BLaER1 treated with 17β-estradiol and CSF1 and Interleukin-3, amounts not matched to agents 10 nM and 100 nM (cell line): ENCODE measurements at regions not wholly inside any gene's neighbourhood (a gene's known extent, or its start where the extent isn't known, plus 50 kb on each side); places are given as distances from the start of the nearest gene placed in this dataset.

Experiments
- H3K27ac ChIP-seq, 11 experiments: shearing (Covaris generic); formaldehyde crosslinking; 2 replicates each; pipeline ENCODE4 v1.8.1; 2022
- H3K27me3 ChIP-seq, 11 experiments: shearing (Covaris generic); formaldehyde crosslinking; 2 replicates each; pipeline ENCODE4 v1.8.1; 2022
- H3K36me3 ChIP-seq, 11 experiments: shearing (Covaris generic); formaldehyde crosslinking; 2 replicates each; pipeline ENCODE4 v1.8.1; 2022
- H3K4me1 ChIP-seq, 10 experiments: shearing (Covaris generic); formaldehyde crosslinking; 2 replicates each; pipeline ENCODE4 v1.8.1; 2022
- H3K4me2 ChIP-seq, 11 experiments: shearing (Covaris generic); formaldehyde crosslinking; 2 replicates each; pipeline ENCODE4 v1.8.1; 2022
- H3K4me3 ChIP-seq, 10 experiments: shearing (Covaris generic); formaldehyde crosslinking; 2 replicates each; pipeline ENCODE4 v1.8.1; 2022
- H3K9ac ChIP-seq, 11 experiments: shearing (Covaris generic); formaldehyde crosslinking; 2 replicates each; pipeline ENCODE4 v1.8.1; 2022
- H3K9me3 ChIP-seq, 11 experiments: shearing (Covaris generic); formaldehyde crosslinking; replicated peaks in 1 of 11; 2 replicates each; pipeline ENCODE4 v1.8.1; 2022
- H4K20me1 ChIP-seq, 11 experiments: shearing (Covaris generic); formaldehyde crosslinking; 2 replicates each; pipeline ENCODE4 v1.8.1; 2022
- Cebpa-rat ChIP-seq, 11 experiments: shearing (Covaris generic); IDR thresholded peaks; 2 replicates each; pipeline ENCODE4 v1.8.1; 2022

GRCh38 chr6:28774292-28775051 is 149.3 kb downstream of the TRIM27 start:
- Histone ChIP-seq H3K4me2 (no peak overlapping the region), H4K20me1 (peaks cover 0 to 3% (median 0%) of the 10 kb centered on the region in 11 experiments; a peak in 3 of 22 replicates), H3K36me3 (no peaks in the 10 kb centered on the region), H3K27me3 (peaks cover 98 to 100% (median 100%) of the 10 kb centered on the region in 11 experiments), H3K9me3 (peaks cover 38 to 83% (median 57%) of the 10 kb centered on the region in 11 experiments), H3K27ac (no peak overlapping the region), H3K4me3 (0 out of 20 replicates have a peak overlapping the region, but pooled peaks of 2 of the 10 experiments have one; percentile 4 to 15), H3K9ac (no peak overlapping the region), H3K4me1 (peaks cover 0 to 9% (median 0%) of the 10 kb centered on the region in 10 experiments; a peak in 3 of 20 replicates)
- no peak for TF ChIP-seq Cebpa-rat (IDR thresholded peaks at IDR 0.05)

- Histone ChIP-seq H3K4me1 (peaks cover 0 to 9% (median 0%) of the 10 kb centered on the region in 10 experiments; a peak in 3 of 20 replicates), H3K9ac (no peak overlapping the region), H3K36me3 (no peaks in the 10 kb centered on the region), H3K9me3 (peaks cover 42 to 89% (median 62%) of the 10 kb centered on the region in 11 experiments), H3K4me2 (no peak overlapping the region), H3K4me3 (0 out of 20 replicates have a peak overlapping the region, but pooled peaks of 1 of the 10 experiments have one; percentile 15), H3K27me3 (peaks cover 98 to 100% (median 100%) of the 10 kb centered on the region in 11 experiments), H3K27ac (no peak overlapping the region), H4K20me1 (peaks cover 0 to 3% (median 0%) of the 10 kb centered on the region in 11 experiments; a peak in 3 of 22 replicates)
- TF ChIP-seq Cebpa-rat (IDR thresholded peaks at IDR 0.05), result no peak
Measured at GRCh38 chr6:28775052-28775376, 148.8 kb downstream of the TRIM27 start.

- no peak overlapping the region for H3K27ac ChIP-seq
- peak overlapping the region in 1 of 10 experiments; percentile 12; a peak in 1 of 20 replicates for H3K4me3 ChIP-seq
- H3K9me3 ChIP-seq, result peaks cover 42 to 93% (median 64%) of the 10 kb centered on the region in 11 experiments
- H3K9ac ChIP-seq, result no peak overlapping the region
- TF ChIP-seq Cebpa-rat (IDR thresholded peaks at IDR 0.05), result no peak
- H3K4me2 ChIP-seq, result no peak overlapping the region
- H3K27me3 ChIP-seq, result peaks cover 100% of the 10 kb centered on the region in 11 experiments
- peaks cover 0 to 3% (median 0%) of the 10 kb centered on the region in 11 experiments; a peak in 3 of 22 replicates for H4K20me1 ChIP-seq
- H3K36me3 ChIP-seq, result no peaks in the 10 kb centered on the region
- H3K4me1 ChIP-seq, result peaks cover 0 to 9% (median 0%) of the 10 kb centered on the region in 10 experiments; a peak in 3 of 20 replicates
Measured at GRCh38 chr6:28775405-28776129, 148.2 kb downstream of the TRIM27 start.

GRCh38 chr6:28776269-28777146 is 147.3 kb downstream of the TRIM27 start:
- peaks cover 98 to 100% (median 99%) of the 10 kb centered on the region in 11 experiments for H3K27me3 ChIP-seq
- H3K9me3 ChIP-seq, result peaks cover 42 to 87% (median 63%) of the 10 kb centered on the region in 11 experiments
- H4K20me1 ChIP-seq, result peaks cover 0 to 3% (median 0%) of the 10 kb centered on the region in 11 experiments; a peak in 3 of 22 replicates
- H3K4me1 ChIP-seq, result peaks cover 2 to 13% (median 3%) of the 10 kb centered on the region in 10 experiments; a peak in 17 of 20 replicates
- H3K27ac ChIP-seq, result no peak overlapping the region
- H3K36me3 ChIP-seq, result no peaks in the 10 kb centered on the region
- H3K4me3 ChIP-seq, result no peak overlapping the region
- no peak overlapping the region for H3K9ac ChIP-seq
- TF ChIP-seq Cebpa-rat (IDR thresholded peaks at IDR 0.05), result no peak
- H3K4me2 ChIP-seq, result 0 out of 22 replicates have a peak overlapping the region, but pooled peaks of 1 of the 11 experiments have one; percentile 12

GRCh38 chr6:28777147-28777461 is 146.7 kb downstream of the TRIM27 start:
- Histone ChIP-seq H3K9me3 (peaks cover 42 to 81% (median 61%) of the 10 kb centered on the region in 11 experiments), H3K4me3 (no peak overlapping the region), H4K20me1 (peaks cover 0 to 3% (median 0%) of the 10 kb centered on the region in 11 experiments; a peak in 3 of 22 replicates), H3K9ac (no peak overlapping the region), H3K27me3 (peaks cover 98 to 100% (median 99%) of the 10 kb centered on the region in 11 experiments), H3K4me1 (peaks cover 7 to 19% (median 9%) of the 10 kb centered on the region in 10 experiments), H3K4me2 (0 out of 22 replicates have a peak overlapping the region, but pooled peaks of 1 of the 11 experiments have one; percentile 12), H3K36me3 (no peaks in the 10 kb centered on the region), H3K27ac (no peak overlapping the region)
- no peak for TF ChIP-seq Cebpa-rat (IDR thresholded peaks at IDR 0.05)

- H3K27ac ChIP-seq, result peak overlapping the region in 5 of 11 experiments; percentile 21 to 58 (median 51); a peak in 10 of 22 replicates
Measured at GRCh38 chr6:28782113-28782673, 141.6 kb downstream of the TRIM27 start.

GRCh38 chr6:28785962-28786679 is 137.7 kb downstream of the TRIM27 start:
- no peak overlapping the region for H3K4me2 ChIP-seq
- peaks cover 84 to 100% (median 97%) of the 10 kb centered on the region in 11 experiments for H3K27me3 ChIP-seq

More at GRCh38 chr6:28782113-28782673, 141.6 kb downstream of the TRIM27 start:
- peak overlapping the region in 3 of 11 experiments; percentile 35 to 44 (median 36); a peak in 5 of 22 replicates for H3K9ac ChIP-seq
- no peaks in the 10 kb centered on the region; a peak in 1 of 22 replicates for H4K20me1 ChIP-seq
- H3K4me2 ChIP-seq, result peak overlapping the region; percentile 61 to 92 (median 77)
- peak overlapping the region in 9 of 10 experiments; percentile 7 to 59 (median 47); a peak in 15 of 20 replicates for H3K4me3 ChIP-seq
- peaks cover 98 to 100% (median 99%) of the 10 kb centered on the region in 11 experiments for H3K27me3 ChIP-seq
- H3K4me1 ChIP-seq, result peaks cover 10 to 15% (median 12%) of the 10 kb centered on the region in 10 experiments
- H3K36me3 ChIP-seq, result no peaks in the 10 kb centered on the region
- TF ChIP-seq Cebpa-rat (IDR thresholded peaks at IDR 0.05), result no peak
- H3K9me3 ChIP-seq, result peaks cover 19 to 60% (median 38%) of the 10 kb centered on the region in 11 experiments

More at GRCh38 chr6:28785962-28786679, 137.7 kb downstream of the TRIM27 start:
- Histone ChIP-seq H3K36me3 (no peaks in the 10 kb centered on the region), H3K4me3 (no peak overlapping the region), H3K4me1 (peaks cover 10 to 15% (median 12%) of the 10 kb centered on the region in 10 experiments), H3K9me3 (peaks cover 16 to 44% (median 27%) of the 10 kb centered on the region in 11 experiments), H4K20me1 (no peaks in the 10 kb centered on the region; a peak in 1 of 22 replicates), H3K9ac (no peak overlapping the region), H3K27ac (no peak overlapping the region)
- TF ChIP-seq Cebpa-rat (IDR thresholded peaks at IDR 0.05), result no peak
